DND-41 (cell line): ENCODE measurements at regions not wholly inside any gene's neighbourhood (a gene's known extent, or its start where the extent isn't known, plus 50 kb on each side); places are given as distances from the start of the nearest gene placed in this dataset.

Experiments used
- CTCF ChIP-seq: IDR thresholded peaks from 2 replicates; pipeline ENCODE4 v1.5.1; 2012; ENCODE audit warnings: borderline replicate concordance, low read length, moderate library complexity, mild to moderate bottlenecking; ENCODE audit not compliant: poor library complexity, severe bottlenecking; ENCODE audit errors: extremely low read depth
- EZH2 ChIP-seq: IDR thresholded peaks from 3 replicates; pipeline ENCODE4 v1.6.1; 2012; ENCODE audit warnings: borderline replicate concordance, low read depth, mild to moderate bottlenecking, moderate library complexity, low read length, inconsistent platforms; ENCODE audit not compliant: severe bottlenecking

GRCh38 chr6:139497345-139497961, 123.0 kb upstream of the CITED2 start:
- TF ChIP-seq CTCF = no peak
- TF ChIP-seq EZH2 = no peak
